ENCODE measurements at regions not wholly inside any gene's neighbourhood (a gene's known extent, or its start where the extent isn't known, plus 50 kb on each side); places are given as distances from the start of the nearest gene placed in this dataset.

GRCh38 chr2:67462738-67463496, 65.8 kb downstream of the ETAA1 start:
- no peak for DNase-seq (ENCODE audit: low read depth in 2 of 2)

- DNase-seq (ENCODE audit: low read depth in 2 of 2): no peak
Measured at GRCh38 chr2:67463810-67464209, 66.7 kb downstream of the ETAA1 start.

GRCh38 chr2:67465623-67466022, 68.5 kb downstream of the ETAA1 start:
- no peak for DNase-seq (ENCODE audit: low read depth in 2 of 2)

- no peak for DNase-seq (ENCODE audit: low read depth in 2 of 2)
Measured at GRCh38 chr2:67466734-67467133, 69.6 kb downstream of the ETAA1 start.

GRCh38 chr2:67471681-67472080, 74.5 kb downstream of the ETAA1 start:
- no peak for DNase-seq (ENCODE audit: low read depth in 2 of 2)

- no peak for DNase-seq (ENCODE audit: low read depth in 2 of 2)
Measured at GRCh38 chr2:67476809-67477790, 80.0 kb downstream of the ETAA1 start.

GRCh38 chr2:67479261-67479660, 82.1 kb downstream of the ETAA1 start:
- no peak for DNase-seq (ENCODE audit: low read depth in 2 of 2)

- DNase-seq (ENCODE audit: low read depth in 2 of 2): no peak
Measured at GRCh38 chr2:67485431-67485830, 88.3 kb downstream of the ETAA1 start.

GRCh38 chr2:67486041-67486796, 89.1 kb downstream of the ETAA1 start:
- DNase-seq (ENCODE audit: low read depth in 2 of 2): no peak

- DNase-seq (ENCODE audit: low read depth in 2 of 2): no peak
Measured at GRCh38 chr2:67487993-67488392, 90.9 kb downstream of the ETAA1 start.

GRCh38 chr2:67489396-67489795, 92.3 kb downstream of the ETAA1 start:
- DNase-seq (ENCODE audit: low read depth in 2 of 2): no peak

GRCh38 chr2:67498931-67499330, 101.8 kb downstream of the ETAA1 start:
- DNase-seq (ENCODE audit: low read depth in 2 of 2): no peak

- no peak for DNase-seq (ENCODE audit: low read depth in 2 of 2)
Measured at GRCh38 chr2:67499989-67500388, 102.9 kb downstream of the ETAA1 start.

- DNase-seq (ENCODE audit: low read depth in 2 of 2): no peak
Measured at GRCh38 chr2:67500541-67500940, 103.4 kb downstream of the ETAA1 start.

GRCh38 chr2:67502346-67503065, 105.4 kb downstream of the ETAA1 start:
- DNase-seq (ENCODE audit: low read depth in 2 of 2): no peak

GRCh38 chr2:67503066-67503795, 106.1 kb downstream of the ETAA1 start:
- no peak for DNase-seq (ENCODE audit: low read depth in 2 of 2)

GRCh38 chr2:67510745-67511144, 113.6 kb downstream of the ETAA1 start:
- DNase-seq (ENCODE audit: low read depth in 2 of 2): no peak

- DNase-seq (ENCODE audit: low read depth in 2 of 2): no peak
Measured at GRCh38 chr2:67514515-67514914, 117.4 kb downstream of the ETAA1 start.

- DNase-seq (ENCODE audit: low read depth in 2 of 2): no peak
Measured at GRCh38 chr2:67515056-67515455, 117.9 kb downstream of the ETAA1 start.

- no peak for DNase-seq (ENCODE audit: low read depth in 2 of 2)
Measured at GRCh38 chr2:67515538-67515937, 118.4 kb downstream of the ETAA1 start.

GRCh38 chr2:67516362-67516761, 119.2 kb downstream of the ETAA1 start:
- DNase-seq (ENCODE audit: low read depth in 2 of 2): no peak

Measured in stimulated activated CD8-positive, alpha-beta memory T cell treated with anti-CD3 and anti-CD28 coated beads, Interleukin-2, amount 100 ng/mL, for 48 hours (primary cell).